Adipocyte (in vitro differentiated cells): ENCODE measurements at regions not wholly inside any gene's neighbourhood (a gene's known extent, or its start where the extent isn't known, plus 50 kb on each side); places are given as distances from the start of the nearest gene placed in this dataset.
A peak's percentile ranks its signal among the peaks of the same experiment; 100 is the strongest.

Experiments used
- DNase-seq: peaks from one replicate; pipeline ENCODE4 v3.0.0-alpha.2; 2015; ENCODE audit warnings: low read depth
- H3K27me3 ChIP-seq: replicated peaks from 2 replicates; pipeline ENCODE4 v1.7.0; 2013; ENCODE audit warnings: mild to moderate bottlenecking, low read length, moderate library complexity; ENCODE audit not compliant: control insufficient read depth, insufficient read depth
- H3K36me3 ChIP-seq: 2 replicates; pipeline ENCODE4 v1.7.0; 2013; ENCODE audit warnings: low read length, mild to moderate bottlenecking, moderate library complexity; ENCODE audit not compliant: control insufficient read depth, insufficient read depth, severe bottlenecking
- H3K4me1 ChIP-seq: 2 replicates; pipeline ENCODE4 v1.7.0; 2013; ENCODE audit warnings: mild to moderate bottlenecking, low read length, moderate library complexity; ENCODE audit not compliant: control insufficient read depth, insufficient read depth
- H3K4me3 ChIP-seq: 2 replicates; pipeline ENCODE4 v1.7.0; 2013; ENCODE audit warnings: mild to moderate bottlenecking, low read length, moderate library complexity
- H3K9ac ChIP-seq: 2 replicates; pipeline ENCODE4 v1.7.0; 2013; ENCODE audit warnings: mild to moderate bottlenecking, low read length, moderate library complexity
- H3K9me3 ChIP-seq: 2 replicates; pipeline ENCODE4 v1.7.0; 2013; ENCODE audit warnings: mild to moderate bottlenecking, low read length, moderate library complexity; ENCODE audit not compliant: control insufficient read depth

DNA sequence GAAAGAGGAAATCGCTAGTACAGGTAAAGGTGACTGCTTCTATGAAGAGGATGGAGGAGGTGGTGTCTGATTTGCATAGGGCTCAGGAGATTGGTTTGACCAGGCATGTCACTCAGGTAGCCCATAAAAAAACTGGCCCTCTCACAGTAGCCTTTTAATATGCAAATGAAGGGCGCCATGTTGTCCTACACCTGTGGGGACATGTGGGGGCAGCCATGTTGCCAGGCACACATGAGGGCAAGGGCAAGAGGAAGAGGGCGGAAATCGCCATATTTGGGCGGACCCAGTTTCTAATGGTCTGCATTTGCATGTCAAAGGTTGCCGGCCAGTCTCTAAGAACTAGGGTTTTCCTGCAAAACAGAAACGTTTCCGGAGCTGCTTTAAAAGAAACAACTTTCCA lies 1330.6 kb downstream of the DSC3 start:
- no peaks in the 10 kb centered on the region for H3K27me3 ChIP-seq
- H3K4me1 ChIP-seq, result no peaks in the 10 kb centered on the region
- no peaks in the 10 kb centered on the region for H3K36me3 ChIP-seq
- no peak overlapping the region for H3K9ac ChIP-seq
- no peaks in the 10 kb centered on the region for H3K9me3 ChIP-seq
- no peak overlapping the region for H3K4me3 ChIP-seq
- no peak for DNase-seq

DNA sequence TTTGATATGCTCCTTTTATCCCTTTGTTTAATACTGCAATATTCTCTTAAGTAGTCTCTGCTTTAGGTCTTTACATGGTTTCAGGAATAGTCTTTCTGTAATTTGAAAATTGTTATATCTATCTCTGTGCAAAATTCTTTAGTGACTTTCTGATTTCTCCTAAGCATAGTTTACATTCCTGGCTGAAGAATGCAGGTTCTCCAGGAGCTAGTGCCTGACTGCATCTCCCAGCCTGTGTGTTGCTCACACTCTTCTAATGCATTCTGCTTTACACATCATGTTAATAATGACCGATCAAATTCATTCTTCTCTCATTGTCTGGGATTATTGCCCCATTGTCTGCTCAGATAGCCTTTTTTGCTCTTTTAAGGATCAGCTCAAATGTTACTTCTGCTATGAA lies 1349.2 kb downstream of the DSC3 start:
- Histone ChIP-seq H3K9ac (no peak overlapping the region), H3K4me1 (no peaks in the 10 kb centered on the region), H3K9me3 (no peaks in the 10 kb centered on the region), H3K36me3 (no peaks in the 10 kb centered on the region), H3K27me3 (no peaks in the 10 kb centered on the region), H3K4me3 (no peak overlapping the region)
- DNase-seq, result no peak

DNA sequence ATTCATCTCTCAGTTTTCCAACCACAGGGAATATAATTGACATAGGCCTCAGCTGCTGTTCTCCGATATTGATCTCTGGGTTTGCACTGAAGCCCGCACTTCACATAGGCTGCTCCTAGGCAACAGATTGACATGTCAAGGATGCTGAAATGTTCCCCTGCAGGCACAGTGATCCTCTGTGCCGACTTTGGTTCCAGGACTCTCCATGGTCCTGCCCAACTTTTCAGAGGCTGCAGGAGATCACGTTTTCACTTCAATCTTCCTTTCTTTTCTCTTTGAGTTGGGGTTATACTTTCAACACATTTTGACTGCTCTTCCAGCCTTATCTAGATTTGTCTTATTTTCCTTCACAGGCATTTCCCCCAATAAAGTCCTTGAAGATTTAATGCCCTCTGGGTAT lies 1361.0 kb downstream of the DSC3 start:
- H3K9ac ChIP-seq, result no peak overlapping the region
- no peak for DNase-seq
- H3K9me3 ChIP-seq, result peaks cover 6% of the 10 kb centered on the region

GRCh38 chr18:29664278-29665036 lies 1378.1 kb downstream of the DSC3 start:
- H3K4me3 ChIP-seq, result no peak overlapping the region
- no peaks in the 10 kb centered on the region for H3K4me1 ChIP-seq
- H3K9me3 ChIP-seq, result no peaks in the 10 kb centered on the region
- H3K27me3 ChIP-seq, result no peaks in the 10 kb centered on the region
- no peak for DNase-seq
- H3K36me3 ChIP-seq, result no peaks in the 10 kb centered on the region
- no peak overlapping the region for H3K9ac ChIP-seq

More for the DNA sequence above, 1361.0 kb downstream of the DSC3 start:
- Histone ChIP-seq H3K36me3 (no peaks in the 10 kb centered on the region), H3K4me3 (no peak overlapping the region), H3K4me1 (no peaks in the 10 kb centered on the region), H3K27me3 (no peaks in the 10 kb centered on the region)

DNA sequence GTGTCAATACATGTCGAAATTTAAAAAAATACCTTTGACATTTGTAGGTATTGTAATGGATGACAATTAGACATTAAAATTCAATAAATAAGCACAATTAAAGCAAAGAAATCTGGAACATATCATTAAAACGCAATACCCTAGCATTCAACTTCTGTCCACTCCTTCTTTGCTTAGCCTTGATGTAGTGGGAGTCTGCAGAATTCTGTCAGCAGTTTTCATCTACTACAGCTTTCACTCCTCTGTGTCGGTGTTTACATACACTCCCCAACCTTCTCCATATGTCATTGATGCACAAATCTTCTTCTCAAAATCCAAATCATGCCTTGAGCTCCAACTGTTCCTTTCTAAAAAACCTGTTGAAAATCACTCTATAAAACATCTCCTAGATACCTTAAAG lies 1380.6 kb downstream of the DSC3 start:
- H3K27me3 ChIP-seq, result no peaks in the 10 kb centered on the region
- H3K9me3 ChIP-seq, result no peaks in the 10 kb centered on the region
- DNase-seq, result no peak
- H3K36me3 ChIP-seq, result no peaks in the 10 kb centered on the region
- H3K9ac ChIP-seq, result no peak overlapping the region
- H3K4me3 ChIP-seq, result no peak overlapping the region
- no peaks in the 10 kb centered on the region for H3K4me1 ChIP-seq

DNA sequence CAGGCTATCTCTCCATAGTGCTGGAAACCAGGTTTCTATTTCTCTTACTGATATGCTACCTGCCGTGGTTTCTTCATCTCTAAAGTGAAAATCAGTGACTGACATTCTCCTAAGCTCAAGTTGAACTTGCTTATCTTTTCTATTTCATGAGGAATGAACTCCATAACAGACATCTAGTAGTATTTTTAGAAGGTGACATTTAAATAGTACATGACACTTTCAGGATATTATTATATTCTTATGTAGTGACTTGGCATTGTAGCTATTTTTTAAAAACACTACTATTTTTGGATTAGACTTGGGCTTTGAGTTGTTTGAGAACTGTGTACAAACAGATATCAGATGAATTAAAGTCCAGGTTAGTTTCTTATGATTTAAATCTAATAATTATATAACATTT lies 1381.8 kb downstream of the DSC3 start:
- Histone ChIP-seq H3K9me3 (no peaks in the 10 kb centered on the region), H3K36me3 (no peaks in the 10 kb centered on the region), H3K27me3 (no peaks in the 10 kb centered on the region), H3K4me3 (no peak overlapping the region), H3K4me1 (no peaks in the 10 kb centered on the region), H3K9ac (no peak overlapping the region)
- DNase-seq, result no peak

DNA sequence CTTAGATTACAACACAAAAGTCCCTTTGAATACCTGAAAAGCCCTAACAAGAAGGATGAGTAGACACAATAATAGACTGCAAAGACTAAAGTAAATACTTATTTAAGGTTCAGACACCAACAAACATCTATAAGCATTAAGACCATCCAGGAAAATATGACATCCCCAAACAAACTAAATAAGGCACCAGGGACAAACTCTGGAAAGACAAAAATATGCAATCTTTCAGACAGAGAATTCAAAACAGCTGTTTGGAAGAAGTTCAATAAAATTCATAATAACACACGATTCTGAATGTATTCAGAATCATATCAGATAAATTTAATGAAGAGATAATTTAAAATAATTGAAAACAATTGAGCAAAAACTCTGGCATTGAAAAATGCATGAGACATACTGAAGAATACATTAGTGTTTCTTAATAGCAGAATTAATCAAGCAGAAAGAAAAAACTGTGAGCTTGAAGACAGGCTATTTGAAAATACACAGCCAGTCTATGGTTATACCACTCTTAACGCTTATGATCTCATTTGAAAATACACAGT lies 1388.8 kb downstream of the DSC3 start:
- DNase-seq, result peak; percentile 31

GRCh38 chr18:29652797-29653196 lies 1389.7 kb downstream of the DSC3 start:
- H3K4me3 ChIP-seq, result no peak overlapping the region
- H3K36me3 ChIP-seq, result no peaks in the 10 kb centered on the region
- H3K9me3 ChIP-seq, result no peaks in the 10 kb centered on the region
- no peak overlapping the region for H3K9ac ChIP-seq
- DNase-seq, result no peak
- H3K4me1 ChIP-seq, result peaks cover 24% of the 10 kb centered on the region
- H3K27me3 ChIP-seq, result no peaks in the 10 kb centered on the region

More for the DNA sequence above, 1388.8 kb downstream of the DSC3 start:
- Histone ChIP-seq H3K9ac (no peak overlapping the region), H3K36me3 (no peaks in the 10 kb centered on the region), H3K27me3 (no peaks in the 10 kb centered on the region), H3K4me3 (no peak overlapping the region), H3K4me1 (peaks cover 24% of the 10 kb centered on the region), H3K9me3 (no peaks in the 10 kb centered on the region)

DNA sequence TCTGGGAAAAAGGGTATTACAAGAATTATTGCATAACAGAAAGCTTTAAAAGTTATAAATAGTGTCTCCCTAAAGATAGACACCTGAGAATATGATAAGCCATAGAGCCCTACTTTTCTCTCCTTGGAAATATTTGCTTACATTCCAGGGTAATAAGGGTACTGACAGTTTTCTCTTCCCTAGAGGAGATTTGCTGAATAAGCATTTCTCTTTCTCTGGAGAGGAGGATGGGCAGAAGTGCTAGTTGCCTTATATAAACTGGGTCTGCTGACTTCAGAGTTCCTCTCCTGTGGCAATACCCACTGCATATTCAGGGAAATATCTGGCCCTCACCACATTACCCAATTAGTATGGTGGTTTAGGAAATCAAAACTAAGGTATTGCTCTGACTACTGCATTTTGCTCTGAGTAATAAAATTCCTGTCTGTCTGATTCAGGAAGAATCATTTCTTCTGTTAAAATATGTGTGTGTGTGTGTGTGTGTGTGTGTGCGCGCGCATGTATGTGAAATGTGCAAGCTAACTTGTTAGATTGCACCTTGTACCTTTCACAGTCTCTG lies 1391.3 kb downstream of the DSC3 start:
- DNase-seq, result no peak
- no peaks in the 10 kb centered on the region for H3K36me3 ChIP-seq
- no peak overlapping the region for H3K9ac ChIP-seq
- peaks cover 24% of the 10 kb centered on the region for H3K4me1 ChIP-seq
- no peak overlapping the region for H3K4me3 ChIP-seq
- no peaks in the 10 kb centered on the region for H3K27me3 ChIP-seq
- H3K9me3 ChIP-seq, result no peaks in the 10 kb centered on the region

DNA sequence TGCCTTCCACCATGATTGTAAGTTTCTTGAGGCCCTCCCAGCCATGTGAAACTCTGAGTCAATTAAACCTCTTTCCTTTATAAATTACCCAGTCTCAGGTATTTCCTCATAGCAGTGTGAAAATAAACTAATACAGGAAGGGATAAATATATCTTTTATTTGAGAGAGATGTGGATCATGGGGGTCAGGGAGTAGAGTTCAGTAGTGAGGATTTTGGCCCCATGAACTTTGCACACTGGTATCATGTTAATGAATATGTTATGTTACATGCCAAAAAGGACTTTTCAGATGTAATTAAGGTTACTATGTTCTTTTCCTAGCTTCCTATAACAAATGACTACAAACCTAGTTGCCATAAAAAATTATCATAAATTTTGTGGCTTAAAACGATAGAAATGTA lies 1393.7 kb downstream of the DSC3 start:
- Histone ChIP-seq H3K27me3 (no peaks in the 10 kb centered on the region), H3K36me3 (no peaks in the 10 kb centered on the region), H3K4me1 (peaks cover 29% of the 10 kb centered on the region), H3K9me3 (no peaks in the 10 kb centered on the region), H3K4me3 (no peak overlapping the region), H3K9ac (no peak overlapping the region)
- no peak for DNase-seq

GRCh38 chr18:29647700-29648099 lies 1394.8 kb downstream of the DSC3 start:
- Histone ChIP-seq H3K9me3 (no peaks in the 10 kb centered on the region), H3K4me3 (no peak overlapping the region), H3K9ac (no peak overlapping the region), H3K36me3 (no peaks in the 10 kb centered on the region), H3K27me3 (no peaks in the 10 kb centered on the region), H3K4me1 (peaks cover 29% of the 10 kb centered on the region)
- no peak for DNase-seq
